ENCODE measurements at regions not wholly inside any gene's neighbourhood (a gene's known extent, or its start where the extent isn't known, plus 50 kb on each side); places are given as distances from the start of the nearest gene placed in this dataset.
A peak's percentile ranks its signal among the peaks of the same experiment; 100 is the strongest.

- Histone ChIP-seq H3K4me1 (ENCODE audit: control insufficient read depth, extremely low read depth, insufficient read depth, low read length) (no peaks in the 10 kb centered on the region), H3K4me2 (ENCODE audit: insufficient read depth, low read length) (no peak overlapping the region), H4K20me1 (replicated peaks; ENCODE audit: control insufficient read depth, extremely low read depth, insufficient read depth, low read length) (no peaks in the 10 kb centered on the region), H3K27ac (ENCODE audit: insufficient read depth, low read depth, low read length) (no peak overlapping the region), H2AFZ (ENCODE audit: low read depth, low read length) (no peak overlapping the region), H3K9me1 (replicated peaks; ENCODE audit: control insufficient read depth, extremely low read depth, insufficient read depth, low read length) (no peaks in the 10 kb centered on the region), H3K79me2 (ENCODE audit: control insufficient read depth, insufficient read depth, low read length) (no peaks in the 10 kb centered on the region), H3K27me3 (ENCODE audit: control insufficient read depth in 2 of 2, insufficient read depth in 2 of 2, low read length in 2 of 2) (no peaks in the 10 kb centered on the region), H3K9ac (replicated peaks; ENCODE audit: extremely low read depth, insufficient read depth, low read length) (no peak overlapping the region), H3K4me3 (replicated peaks in 1 of 3; ENCODE audit: insufficient read depth in 1 of 3, low read depth in 1 of 3, low read length in 3 of 3) (no peak overlapping the region), H3K36me3 (ENCODE audit: control insufficient read depth in 2 of 2, extremely low read depth in 1 of 2, insufficient read depth in 2 of 2, low read length in 2 of 2) (no peaks in the 10 kb centered on the region), H3K9me3 (replicated peaks; ENCODE audit: control insufficient read depth, insufficient read depth, low read length) (no peaks in the 10 kb centered on the region)
- ChIA-PET POLR2A (no interaction called here), CTCF (interaction anchor here (0.7 to 1.4 kb wide), 10 partner anchors 10 to 591 kb away, joined by 3 to 7 read pairs (median 4); partner anchors contain the start of gene NPR3)
- BruUV-seq (replicated peaks) = no TSS peak
- intact Hi-C loops (cut with micrococcal nuclease) (loop anchor here (5.0 to 10.0 kb wide), 2 partner anchors 121 to 476 kb away; no protein-coding TSS in a partner anchor), dilution Hi-C loops (cut with MboI; ENCODE audit: extremely low pct_ligation_motif_present, low sequenced_read_pairs) (no loop called here)
- TF ChIP-seq, protein P1, sequence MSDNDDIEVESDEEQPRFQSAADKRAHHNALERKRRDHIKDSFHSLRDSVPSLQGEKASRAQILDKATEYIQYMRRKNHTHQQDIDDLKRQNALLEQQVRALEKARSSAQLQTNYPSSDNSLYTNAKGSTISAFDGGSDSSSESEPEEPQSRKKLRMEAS (IDR thresholded peaks at IDR 0.05; ENCODE audit: insufficient read depth, insufficient read length) = no peak
- TF ChIP-seq, protein P2, sequence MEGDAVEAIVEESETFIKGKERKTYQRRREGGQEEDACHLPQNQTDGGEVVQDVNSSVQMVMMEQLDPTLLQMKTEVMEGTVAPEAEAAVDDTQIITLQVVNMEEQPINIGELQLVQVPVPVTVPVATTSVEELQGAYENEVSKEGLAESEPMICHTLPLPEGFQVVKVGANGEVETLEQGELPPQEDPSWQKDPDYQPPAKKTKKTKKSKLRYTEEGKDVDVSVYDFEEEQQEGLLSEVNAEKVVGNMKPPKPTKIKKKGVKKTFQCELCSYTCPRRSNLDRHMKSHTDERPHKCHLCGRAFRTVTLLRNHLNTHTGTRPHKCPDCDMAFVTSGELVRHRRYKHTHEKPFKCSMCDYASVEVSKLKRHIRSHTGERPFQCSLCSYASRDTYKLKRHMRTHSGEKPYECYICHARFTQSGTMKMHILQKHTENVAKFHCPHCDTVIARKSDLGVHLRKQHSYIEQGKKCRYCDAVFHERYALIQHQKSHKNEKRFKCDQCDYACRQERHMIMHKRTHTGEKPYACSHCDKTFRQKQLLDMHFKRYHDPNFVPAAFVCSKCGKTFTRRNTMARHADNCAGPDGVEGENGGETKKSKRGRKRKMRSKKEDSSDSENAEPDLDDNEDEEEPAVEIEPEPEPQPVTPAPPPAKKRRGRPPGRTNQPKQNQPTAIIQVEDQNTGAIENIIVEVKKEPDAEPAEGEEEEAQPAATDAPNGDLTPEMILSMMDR (IDR thresholded peaks at IDR 0.05; ENCODE audit: extremely low read depth in 1 of 2, insufficient read depth in 1 of 2, low read depth in 1 of 2, low read length in 2 of 2) = no peak
- TF ChIP-seq GATA2 (IDR thresholded peaks at IDR 0.05; ENCODE audit: insufficient read depth, insufficient read length, low read depth, low read length) = no peak
- TF ChIP-seq EZH2 (IDR thresholded peaks at IDR 0.05; ENCODE audit: borderline replicate concordance, low read depth, low read length, severe bottlenecking) = no peak
- TF ChIP-seq JUN (IDR thresholded peaks at IDR 0.05; ENCODE audit: borderline replicate concordance, insufficient read depth, insufficient read length, low read depth) = no peak
- TF ChIP-seq MYC (IDR thresholded peaks at IDR 0.05; ENCODE audit: low read depth, low read length) = no peak
- no peak for TF ChIP-seq POLR2AphosphoS5 (IDR thresholded peaks at IDR 0.05; ENCODE audit: insufficient read depth, low read depth, low read length)
- no peak for TF ChIP-seq POLR2A (IDR thresholded peaks at IDR 0.05; ENCODE audit: low read depth, low read length)
- TF ChIP-seq FOS (IDR thresholded peaks at IDR 0.05; ENCODE audit: borderline replicate concordance, insufficient read depth, low read length) = no peak
- FAIRE-seq (no peak), DNase-seq (ENCODE audit: low read depth, low spot score) (peak; percentile 4)
These were observed 259.9 kb upstream of the TARS1 start for GRCh38 chr5:33180900-33181299.

Measured in endothelial cell of umbilical vein (primary cell).